GM19043 (cell line): ENCODE measurements at regions not wholly inside any gene's neighbourhood (a gene's known extent, or its start where the extent isn't known, plus 50 kb on each side); places are given as distances from the start of the nearest gene placed in this dataset.

ENCODE experiments used
- ATAC-seq: cut with Tn5 transposase; IDR thresholded peaks from one replicate; pipeline ENCODE4 v1.9.1; 2021; ENCODE audit warnings: low read depth; ENCODE audit not compliant: unreplicated experiment

GRCh38 chr20:54356801-54357200 lies 118.6 kb upstream of the DOK5 start:
- ATAC-seq: no peak

DNA sequence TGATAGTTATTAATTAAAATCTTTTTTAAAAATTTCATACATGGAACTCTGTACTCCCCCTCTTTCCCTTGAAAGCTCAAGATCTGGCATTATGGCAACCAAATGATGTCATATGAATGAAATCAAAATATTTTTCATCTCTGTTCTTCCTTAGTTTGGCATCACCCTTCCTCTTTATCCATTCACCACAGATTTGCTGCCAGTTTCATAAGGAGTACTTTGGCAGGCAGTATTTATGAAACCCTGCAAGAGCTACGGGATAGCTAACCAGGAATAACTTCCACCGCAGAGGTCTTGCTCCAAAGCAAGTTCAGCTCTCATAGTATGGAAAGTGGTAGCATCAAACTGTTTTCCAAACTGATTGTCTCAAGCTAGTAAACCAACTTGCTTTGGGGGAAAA lies 113.9 kb upstream of the DOK5 start:
- no peak for ATAC-seq

DNA sequence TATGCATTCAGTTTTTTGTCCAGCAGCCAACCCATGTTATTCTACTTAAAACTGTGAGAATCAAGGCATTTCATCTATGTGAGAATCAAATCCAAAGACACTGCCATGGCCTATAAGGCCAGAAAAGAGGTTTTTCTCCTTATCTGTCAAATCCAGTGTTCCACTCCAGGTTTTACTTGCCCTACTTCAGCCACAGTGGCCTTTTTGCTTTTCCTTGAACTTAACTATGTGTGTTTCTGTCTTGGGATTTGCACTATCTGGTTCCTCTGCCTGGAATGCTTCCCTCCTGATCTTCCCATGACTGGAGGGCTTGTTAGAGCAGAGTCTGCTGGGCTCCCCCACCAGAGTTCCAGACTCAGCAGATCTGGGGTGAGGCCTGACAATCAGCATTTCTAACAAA lies 113.1 kb upstream of the DOK5 start:
- no peak for ATAC-seq

DNA sequence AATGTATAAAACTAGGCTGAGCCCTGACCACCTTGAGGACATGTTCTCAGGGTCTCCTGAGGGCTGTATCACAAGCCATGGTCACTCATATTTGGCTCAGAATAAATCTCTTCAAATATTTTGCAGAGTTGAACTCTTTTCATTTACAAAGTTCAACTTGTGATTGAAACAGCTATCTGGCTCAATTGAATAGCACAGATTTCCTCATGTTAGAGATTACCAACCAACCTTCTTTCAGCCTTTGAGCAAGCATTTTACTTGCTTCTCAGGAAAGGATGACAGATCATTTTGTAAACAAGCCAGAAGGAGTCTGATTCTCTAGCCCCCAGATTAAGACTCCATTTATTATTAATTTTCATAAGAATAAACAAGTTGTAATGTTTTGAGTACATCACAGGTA lies 111.0 kb upstream of the DOK5 start:
- ATAC-seq: no peak

GRCh38 chr20:54364919-54365318 lies 110.5 kb upstream of the DOK5 start:
- no peak for ATAC-seq

- ATAC-seq: no peak
These were observed 108.6 kb upstream of the DOK5 start for GRCh38 chr20:54366669-54367344.

DNA sequence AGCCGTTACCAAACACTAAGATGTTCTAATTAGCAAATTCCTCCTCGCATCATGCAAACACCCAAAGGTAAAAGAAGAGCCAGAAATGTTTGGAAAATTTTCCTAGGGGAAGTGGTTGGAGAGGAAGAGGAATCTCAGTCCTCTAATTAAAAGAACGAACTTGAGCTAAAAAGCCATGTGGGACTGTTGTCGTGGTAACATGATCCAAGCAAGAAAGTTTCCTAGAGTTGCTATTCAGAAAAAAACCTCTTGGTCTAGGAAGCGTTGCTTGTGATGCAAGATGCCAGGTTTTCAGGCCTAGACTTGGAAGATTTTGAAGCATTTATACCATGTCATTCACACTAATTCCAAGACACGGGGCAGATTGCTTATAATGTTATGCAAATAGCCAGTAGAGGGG lies 106.8 kb upstream of the DOK5 start:
- ATAC-seq: no peak

DNA sequence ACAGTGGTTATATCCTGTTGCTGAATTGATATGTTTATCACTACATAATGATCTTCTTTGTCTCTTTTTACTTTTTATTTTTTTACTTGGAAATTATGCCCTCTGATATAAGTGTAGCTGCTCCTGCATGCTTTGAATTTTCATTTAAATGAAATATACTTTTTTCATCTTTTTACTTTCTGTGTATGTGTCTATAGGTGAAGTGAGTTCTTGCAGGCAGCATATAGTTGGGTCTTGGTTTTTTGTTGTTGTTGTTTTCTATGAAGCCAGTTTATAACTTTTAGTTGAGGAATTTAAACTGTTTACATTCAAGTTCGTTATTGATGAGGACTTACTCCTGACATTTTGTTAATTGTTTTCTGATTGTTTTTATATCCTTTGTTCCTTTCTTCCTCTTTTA lies 103.1 kb upstream of the DOK5 start:
- no peak for ATAC-seq

- no peak for ATAC-seq
These were observed 97.2 kb upstream of the DOK5 start for GRCh38 chr20:54377992-54378773.

GRCh38 chr20:54379893-54380584 lies 95.4 kb upstream of the DOK5 start:
- ATAC-seq: no peak

DNA sequence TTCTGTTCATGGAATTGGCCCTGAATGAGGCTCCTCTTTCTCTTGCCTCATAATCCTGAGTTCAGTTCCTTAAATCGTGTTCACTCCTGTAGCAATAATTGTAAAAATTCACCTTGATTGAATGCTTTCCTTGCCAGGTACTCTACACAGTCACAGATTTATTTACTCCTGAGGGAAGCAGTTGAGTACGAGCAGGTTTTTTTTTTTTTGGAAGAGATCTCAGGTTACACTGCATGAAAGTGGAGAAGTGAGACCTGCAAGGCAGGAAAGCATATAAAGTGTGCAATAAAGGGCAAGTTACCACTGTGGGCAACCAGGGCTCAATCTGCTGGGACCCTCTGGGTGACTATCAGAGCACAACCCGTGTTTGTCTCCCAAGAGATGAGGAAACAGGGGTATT lies 93.0 kb upstream of the DOK5 start:
- ATAC-seq: no peak

DNA sequence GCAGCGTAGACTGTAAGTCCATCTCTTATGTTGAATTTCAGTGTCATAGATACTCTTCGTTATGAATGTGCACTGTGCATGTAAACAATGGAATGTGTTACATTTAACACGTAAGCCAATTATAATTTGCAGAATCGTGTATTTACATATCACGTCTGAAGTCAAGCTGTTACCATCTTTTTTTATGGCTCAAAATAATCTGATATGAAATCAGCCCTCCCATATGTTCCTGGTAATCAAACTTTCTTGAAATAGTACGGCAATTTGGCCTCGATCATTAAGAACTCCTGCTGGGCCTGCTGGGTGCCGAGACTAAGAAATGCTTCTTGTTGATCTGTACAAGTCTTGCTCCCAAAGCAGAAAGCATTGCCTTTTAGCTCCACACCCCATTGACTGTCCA lies 89.6 kb upstream of the DOK5 start:
- ATAC-seq: no peak

DNA sequence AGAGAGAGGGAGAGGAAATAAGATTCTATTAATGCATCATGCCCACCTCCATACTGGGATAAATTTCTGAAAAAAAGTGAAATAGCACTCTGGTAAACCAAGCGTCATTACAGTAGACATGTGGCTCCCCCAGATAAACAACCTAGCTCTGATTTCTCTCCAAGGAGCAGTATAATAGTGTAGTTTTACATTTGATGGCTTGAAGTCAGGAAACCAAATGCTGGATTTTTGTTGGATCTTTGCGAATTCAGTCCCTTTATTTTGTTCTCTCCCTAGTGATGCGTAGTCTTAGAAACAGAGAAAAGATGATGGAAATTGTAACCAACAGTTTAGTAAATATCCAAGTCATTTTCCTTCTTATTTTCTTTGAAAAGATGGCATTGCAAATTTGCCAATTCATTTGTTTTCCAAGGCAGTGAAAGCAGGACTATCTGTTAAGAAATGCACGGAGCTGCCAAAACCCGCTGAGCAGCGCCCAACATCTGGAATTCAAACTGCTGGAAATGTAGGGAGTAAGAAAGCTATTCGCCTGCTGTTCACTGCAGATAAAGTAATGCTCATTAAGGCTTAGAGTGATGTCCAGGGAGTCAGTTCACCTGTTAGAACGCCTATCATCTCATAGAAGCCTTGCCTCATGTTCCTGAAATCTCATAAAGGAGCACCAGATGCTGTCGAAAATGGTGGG lies 85.7 kb upstream of the DOK5 start:
- ATAC-seq: no peak

GRCh38 chr20:54397292-54398140 lies 77.9 kb upstream of the DOK5 start:
- ATAC-seq: no peak

DNA sequence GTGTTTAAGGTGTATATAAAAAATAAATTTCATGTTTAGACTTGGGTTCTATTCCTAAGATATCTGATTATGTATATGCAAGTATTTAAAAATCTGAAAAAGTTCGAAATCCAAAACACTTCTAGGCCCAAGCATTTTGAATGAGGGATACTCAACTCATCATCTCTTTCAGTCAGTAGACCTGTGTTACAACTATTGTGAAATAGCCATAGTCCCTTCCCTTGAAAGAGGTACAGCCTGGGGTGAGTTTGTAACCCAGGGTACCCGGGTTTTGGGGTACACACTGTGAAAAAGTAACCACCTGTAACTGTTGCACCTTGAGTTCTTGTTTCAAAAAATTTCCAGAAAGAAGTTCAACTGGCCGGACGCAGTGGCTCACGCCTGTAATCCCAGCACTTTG lies 76.6 kb upstream of the DOK5 start:
- ATAC-seq: no peak

DNA sequence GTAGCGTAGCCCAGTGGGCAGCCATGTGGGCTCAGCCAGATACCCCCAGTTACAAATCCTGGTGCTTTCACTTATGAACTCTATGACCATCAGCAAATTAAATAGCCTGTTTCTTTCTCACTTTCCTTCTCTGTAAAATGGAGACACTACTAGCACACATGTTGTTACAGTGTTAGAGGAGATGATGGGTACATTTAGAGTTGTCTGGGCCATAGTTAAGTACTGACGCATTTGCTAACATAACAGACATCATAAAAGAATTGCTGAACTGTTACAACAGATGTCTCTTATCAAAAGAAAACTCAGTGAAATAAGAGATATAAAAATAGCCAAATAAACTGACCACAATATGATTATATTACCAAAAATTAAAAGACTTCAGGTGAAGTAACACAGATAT lies 69.9 kb upstream of the DOK5 start:
- no peak for ATAC-seq

DNA sequence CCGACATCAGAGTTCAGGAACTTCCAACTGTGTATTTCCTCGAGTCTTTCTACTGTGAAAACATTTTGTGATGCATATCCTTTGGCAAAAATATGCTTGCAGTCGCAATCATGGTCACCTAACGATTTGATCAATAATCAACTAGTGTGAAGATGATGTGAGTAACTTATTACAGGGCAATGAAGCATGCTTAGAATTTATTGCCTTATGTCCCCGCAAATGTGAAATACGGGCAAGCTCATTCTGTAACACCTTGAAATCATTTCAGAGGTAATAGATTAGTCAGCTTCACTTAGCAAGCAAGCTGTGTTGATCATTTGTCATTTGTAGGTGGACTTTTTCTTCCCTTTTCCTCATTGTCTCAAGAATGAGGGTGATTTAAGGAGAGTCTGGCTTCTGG lies 67.9 kb upstream of the DOK5 start:
- no peak for ATAC-seq

- ATAC-seq: no peak
These were observed 59.4 kb upstream of the DOK5 start for GRCh38 chr20:54415967-54416366.

DNA sequence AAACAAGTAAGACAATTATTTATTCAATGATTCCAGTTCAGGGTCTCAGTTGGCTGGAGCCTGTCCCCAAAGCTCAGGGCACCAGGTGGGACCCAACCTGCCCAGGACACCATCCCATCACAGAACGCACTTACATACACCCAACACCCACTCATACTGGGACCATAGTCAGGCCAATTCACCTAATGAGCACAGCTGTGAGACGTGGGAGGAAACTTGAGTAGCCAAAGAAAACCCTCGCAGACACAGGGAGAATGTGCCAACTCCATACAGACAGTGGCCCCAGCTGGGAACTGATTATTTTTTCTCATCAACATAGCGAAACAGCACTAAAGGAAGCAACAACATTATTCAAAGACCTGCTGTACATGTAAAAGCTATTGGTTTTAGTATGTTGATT lies 58.6 kb upstream of the DOK5 start:
- ATAC-seq: no peak

DNA sequence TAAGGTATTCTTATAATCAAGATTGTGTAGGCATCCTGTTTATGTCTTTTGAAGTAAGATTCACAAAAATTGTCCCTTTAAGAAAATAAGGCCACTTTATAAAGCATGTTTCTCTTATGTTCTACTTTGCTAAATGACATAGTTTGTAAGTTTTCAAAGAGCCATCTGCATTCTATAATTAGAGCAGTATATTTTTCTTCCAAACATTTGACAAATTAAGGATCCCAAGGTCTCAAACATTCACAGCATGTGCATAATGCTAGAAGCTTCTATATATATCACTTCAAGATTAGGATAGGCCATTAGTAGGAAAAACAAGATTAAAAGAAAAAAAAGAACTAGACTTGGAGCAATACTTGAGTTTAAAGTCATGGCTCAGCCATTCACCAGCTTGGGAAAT lies 55.9 kb upstream of the DOK5 start:
- no peak for ATAC-seq
